GM12874 (cell line): ENCODE measurements at regions not wholly inside any gene's neighbourhood (a gene's known extent, or its start where the extent isn't known, plus 50 kb on each side); places are given as distances from the start of the nearest gene placed in this dataset.

ENCODE experiments used
- TF ChIP-seq, protein P1 (sequence below): IDR thresholded peaks from 2 replicates; pipeline ENCODE4 v1.5.1; 2011; ENCODE audit warnings: low read depth, mild to moderate bottlenecking, control low read depth, low read length, moderate library complexity; ENCODE audit not compliant: insufficient read depth

DNA sequence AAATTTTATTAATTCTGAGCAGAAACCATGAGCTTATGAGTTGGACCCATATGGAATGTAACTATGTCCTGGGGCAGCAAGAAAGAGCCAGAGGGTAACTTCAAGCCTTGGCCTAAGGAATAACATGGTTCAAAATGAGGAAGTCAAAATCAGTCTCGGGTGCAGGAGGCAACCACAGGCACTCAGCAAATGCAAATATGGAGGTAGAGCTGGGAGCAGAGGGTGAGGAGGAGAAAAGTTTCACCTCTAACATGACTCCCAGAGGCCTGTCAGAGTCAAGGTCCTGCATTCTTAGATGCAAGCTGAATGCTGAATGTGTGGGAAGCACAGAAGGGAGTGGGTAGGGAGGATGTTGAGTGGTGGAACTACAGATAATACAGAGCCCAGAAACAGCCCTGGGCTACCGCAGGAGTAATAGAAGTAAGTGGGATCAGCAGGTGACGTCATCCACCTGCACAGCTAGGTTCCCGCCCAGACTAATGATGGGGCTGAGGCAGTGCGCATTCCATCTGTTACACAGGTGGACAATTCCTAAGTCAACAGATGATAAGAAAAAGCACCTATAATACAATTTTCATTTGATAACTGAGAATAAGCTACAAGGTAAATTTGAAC is 279.8 kb upstream of the ARRDC4 start:
- TF ChIP-seq, protein P1, sequence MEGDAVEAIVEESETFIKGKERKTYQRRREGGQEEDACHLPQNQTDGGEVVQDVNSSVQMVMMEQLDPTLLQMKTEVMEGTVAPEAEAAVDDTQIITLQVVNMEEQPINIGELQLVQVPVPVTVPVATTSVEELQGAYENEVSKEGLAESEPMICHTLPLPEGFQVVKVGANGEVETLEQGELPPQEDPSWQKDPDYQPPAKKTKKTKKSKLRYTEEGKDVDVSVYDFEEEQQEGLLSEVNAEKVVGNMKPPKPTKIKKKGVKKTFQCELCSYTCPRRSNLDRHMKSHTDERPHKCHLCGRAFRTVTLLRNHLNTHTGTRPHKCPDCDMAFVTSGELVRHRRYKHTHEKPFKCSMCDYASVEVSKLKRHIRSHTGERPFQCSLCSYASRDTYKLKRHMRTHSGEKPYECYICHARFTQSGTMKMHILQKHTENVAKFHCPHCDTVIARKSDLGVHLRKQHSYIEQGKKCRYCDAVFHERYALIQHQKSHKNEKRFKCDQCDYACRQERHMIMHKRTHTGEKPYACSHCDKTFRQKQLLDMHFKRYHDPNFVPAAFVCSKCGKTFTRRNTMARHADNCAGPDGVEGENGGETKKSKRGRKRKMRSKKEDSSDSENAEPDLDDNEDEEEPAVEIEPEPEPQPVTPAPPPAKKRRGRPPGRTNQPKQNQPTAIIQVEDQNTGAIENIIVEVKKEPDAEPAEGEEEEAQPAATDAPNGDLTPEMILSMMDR: no peak

GRCh38 chr15:97683831-97684230 is 276.7 kb upstream of the ARRDC4 start:
- TF ChIP-seq, protein P1: no peak

- TF ChIP-seq, protein P1: no peak
Measured at GRCh38 chr15:97684249-97684648, 276.3 kb upstream of the ARRDC4 start.

DNA sequence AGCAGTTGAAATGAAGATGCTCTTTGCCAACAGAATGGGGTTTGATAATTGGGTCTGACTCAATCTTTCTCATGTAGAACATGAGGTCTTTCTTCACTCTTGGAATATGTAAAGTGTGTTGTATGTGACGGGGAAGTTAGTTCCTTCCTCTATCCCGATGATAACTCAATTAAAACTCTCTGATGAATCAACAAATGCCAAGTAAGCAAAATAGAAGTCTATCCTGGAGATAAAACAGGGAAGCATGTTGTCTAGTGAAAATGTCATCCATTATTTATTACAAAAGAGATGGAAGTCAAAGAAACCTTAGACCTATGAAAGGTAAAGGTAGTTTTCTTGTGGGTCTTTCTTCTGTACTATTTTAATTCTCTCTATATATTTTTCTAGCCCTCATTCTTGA is 274.2 kb upstream of the ARRDC4 start:
- TF ChIP-seq, protein P1: no peak

DNA sequence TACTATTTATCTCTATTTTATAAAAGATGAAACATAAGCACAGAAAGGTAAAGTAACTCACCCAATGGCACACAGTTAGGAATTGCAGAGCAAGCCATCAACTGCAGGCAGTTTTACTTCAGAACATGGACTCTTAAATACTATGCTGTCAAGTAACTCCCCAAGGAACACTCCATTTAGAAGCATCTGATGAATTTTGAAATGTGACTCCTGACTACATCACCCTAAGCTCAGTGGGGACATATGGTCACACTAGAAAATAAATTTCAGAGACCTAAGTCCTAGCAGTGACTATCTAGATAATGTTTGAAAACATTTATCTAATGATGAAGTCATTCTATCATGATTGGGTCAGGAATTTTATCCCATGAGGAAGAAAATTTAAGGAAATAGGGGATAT is 272.8 kb upstream of the ARRDC4 start:
- TF ChIP-seq, protein P1: no peak

- TF ChIP-seq, protein P1: no peak
Measured at GRCh38 chr15:97688177-97688576, 272.3 kb upstream of the ARRDC4 start.

DNA sequence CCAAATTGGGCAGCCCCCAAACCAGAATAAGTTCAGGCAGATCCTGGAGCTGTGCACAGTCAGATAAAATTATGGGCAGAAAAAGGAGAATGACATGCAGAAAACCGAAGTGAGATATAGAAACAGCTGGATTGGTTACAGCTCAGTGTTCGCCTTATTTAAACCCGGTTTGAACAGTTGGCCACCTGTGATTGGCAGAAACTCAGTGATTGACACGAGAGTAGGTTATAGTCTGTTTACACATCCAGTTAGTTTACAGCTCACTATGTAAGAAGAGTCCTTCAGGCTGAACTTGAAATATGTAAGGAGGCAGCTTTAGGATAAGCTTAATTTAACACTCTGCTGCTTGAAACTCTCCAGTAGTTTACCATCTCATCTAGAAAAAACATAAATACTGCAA is 271.6 kb upstream of the ARRDC4 start:
- TF ChIP-seq, protein P1: no peak
